Sigmoid colon (tissue), 6 donors: ENCODE measurements at regions not wholly inside any gene's neighbourhood (a gene's known extent, or its start where the extent isn't known, plus 50 kb on each side); places are given as distances from the start of the nearest gene placed in this dataset.

Experiments
- DNase-seq: peaks from one replicate; pipeline ENCODE4 v3.0.0-alpha.2; 2019
- H3K27ac ChIP-seq, 4 donors: fragments of 200-600 bp; sonication (generic); one replicate each; pipeline ENCODE4 v1.5.1; 2016 to 2019; ENCODE audit warnings: mild to moderate bottlenecking in 1 of 4
- H3K27me3 ChIP-seq, 3 donors: fragments of 200-600 bp; sonication (generic); one replicate each; pipeline ENCODE4 v1.5.1; 2019; ENCODE audit warnings: mild to moderate bottlenecking in 1 of 3
- H3K36me3 ChIP-seq, 4 donors: fragments of 200-600 bp; sonication (generic); one replicate each; pipeline ENCODE4 v1.5.1; 2016 to 2019
- H3K4me1 ChIP-seq, 4 donors: fragments of 200-600 bp; sonication (generic); one replicate each; pipeline ENCODE4 v1.5.1; 2017 to 2019
- H3K4me3 ChIP-seq, 4 donors: fragments of 200-600 bp; sonication (generic); one replicate each; pipeline ENCODE4 v1.5.1; 2017 to 2019; ENCODE audit warnings: mild to moderate bottlenecking in 2 of 4, moderate library complexity in 1 of 4
- H3K9me3 ChIP-seq, 4 donors: fragments of 200-600 bp in 3 of 4; sonication (generic) in 3 of 4; one replicate each; pipeline versions ENCODE4 v1.5.1 to v1.6.1; 2013 to 2019
- EP300 ChIP-seq, 4 donors: sonication (generic); formaldehyde crosslinking; IDR thresholded peaks; one replicate each; pipeline ENCODE4 v1.6.1; 2017; ENCODE audit warnings: antibody characterized with exemption in 4 of 4
- POLR2A ChIP-seq, 2 donors: fragments of 450-650 bp; IDR thresholded peaks; one replicate each; pipeline ENCODE4 v1.6.1; 2016; ENCODE audit warnings: antibody characterized with exemption in 2 of 2, mild to moderate bottlenecking in 2 of 2, moderate library complexity in 2 of 2
- POLR2AphosphoS5 ChIP-seq, 4 donors: sonication (generic); formaldehyde crosslinking; IDR thresholded peaks; one replicate each; pipeline ENCODE4 v1.6.1; 2017; ENCODE audit warnings: antibody characterized with exemption in 4 of 4
- WGBS, 2 donors: extraction: QIAGEN DNeasy Blood & Tissue Kit; methylation state at CpG; one replicate each; pipeline ENCODE4 v1.1.7; 2013; 5-methylcytosine and 5-hydroxymethylcytosine counted together
- intact Hi-C: fragments of 100-400 bp; cut with DNase I; formaldehyde crosslinking; loops from one replicate; pipeline ENCODE4 v1.15.1; 2023
- TF ChIP-seq, protein P1 (sequence below), 4 experiments: fragments of 450-650 bp in 3 of 4; fragments of 200-600 bp in 1 of 4; IDR thresholded peaks; one replicate each; pipeline ENCODE4 v1.5.1; 2016 to 2019; ENCODE audit warnings: antibody characterized with exemption in 4 of 4, mild to moderate bottlenecking in 3 of 4, moderate library complexity in 2 of 4
- donor health status: healthy with polysubstance abuse.
- donor health status: healthy.

DNA sequence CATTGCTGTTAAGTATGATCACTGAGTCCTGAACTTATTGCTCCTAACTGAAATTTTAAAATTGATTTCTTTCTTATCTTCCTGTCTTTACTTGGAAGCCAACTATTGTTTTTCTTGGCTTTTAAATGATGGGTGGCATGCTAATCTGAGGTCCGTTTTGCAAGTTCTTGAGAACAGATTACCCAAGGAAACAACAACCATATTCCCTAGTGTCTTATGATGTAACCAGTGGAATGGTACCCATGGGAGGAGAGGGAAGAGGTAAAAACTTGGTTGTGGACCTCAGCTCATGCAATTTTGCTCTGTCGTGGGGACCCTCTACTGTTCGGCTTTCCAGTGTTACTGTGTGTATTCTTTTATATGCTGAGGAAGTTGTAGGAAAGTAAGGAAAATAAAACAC, 454.8 kb upstream of the ADAMTS5 start:
- 92 to 93% methylated on average over 3 of the region's 3 CpGs for WGBS, 2 donors
- Histone ChIP-seq H3K4me3 (no peak overlapping the region), H3K4me1 (no peaks in the 10 kb centered on the region), H3K9me3 (no peaks in the 10 kb centered on the region), H3K36me3 (no peaks in the 10 kb centered on the region), H3K27ac (no peak overlapping the region), H3K27me3 (no peaks in the 10 kb centered on the region)
- TF ChIP-seq POLR2AphosphoS5 (IDR thresholded peaks at IDR 0.05) (no peak), POLR2A (IDR thresholded peaks at IDR 0.05) (no peak), EP300 (IDR thresholded peaks at IDR 0.05) (no peak)
- TF ChIP-seq, protein P1, sequence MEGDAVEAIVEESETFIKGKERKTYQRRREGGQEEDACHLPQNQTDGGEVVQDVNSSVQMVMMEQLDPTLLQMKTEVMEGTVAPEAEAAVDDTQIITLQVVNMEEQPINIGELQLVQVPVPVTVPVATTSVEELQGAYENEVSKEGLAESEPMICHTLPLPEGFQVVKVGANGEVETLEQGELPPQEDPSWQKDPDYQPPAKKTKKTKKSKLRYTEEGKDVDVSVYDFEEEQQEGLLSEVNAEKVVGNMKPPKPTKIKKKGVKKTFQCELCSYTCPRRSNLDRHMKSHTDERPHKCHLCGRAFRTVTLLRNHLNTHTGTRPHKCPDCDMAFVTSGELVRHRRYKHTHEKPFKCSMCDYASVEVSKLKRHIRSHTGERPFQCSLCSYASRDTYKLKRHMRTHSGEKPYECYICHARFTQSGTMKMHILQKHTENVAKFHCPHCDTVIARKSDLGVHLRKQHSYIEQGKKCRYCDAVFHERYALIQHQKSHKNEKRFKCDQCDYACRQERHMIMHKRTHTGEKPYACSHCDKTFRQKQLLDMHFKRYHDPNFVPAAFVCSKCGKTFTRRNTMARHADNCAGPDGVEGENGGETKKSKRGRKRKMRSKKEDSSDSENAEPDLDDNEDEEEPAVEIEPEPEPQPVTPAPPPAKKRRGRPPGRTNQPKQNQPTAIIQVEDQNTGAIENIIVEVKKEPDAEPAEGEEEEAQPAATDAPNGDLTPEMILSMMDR (IDR thresholded peaks at IDR 0.05) = no peak
- DNase-seq = no peak
- intact Hi-C loops = no loop called here

DNA sequence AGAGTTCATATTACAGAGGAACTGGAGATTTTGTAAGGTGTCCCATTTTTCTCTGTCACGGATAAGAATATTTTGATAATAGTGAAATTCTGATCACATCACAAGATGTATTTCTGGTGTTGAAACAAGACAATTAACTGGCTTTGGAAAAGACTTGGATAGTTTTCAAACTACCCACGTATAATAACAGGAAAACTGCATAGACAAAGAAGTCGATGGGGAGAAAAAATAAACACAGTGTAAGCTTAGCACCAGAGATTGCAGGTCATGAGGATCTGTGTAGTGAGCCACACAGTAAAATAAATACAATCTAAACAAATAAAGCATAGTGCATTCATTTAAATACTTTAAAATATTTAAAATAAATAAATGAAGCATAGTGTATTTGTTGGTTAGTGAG, 452.3 kb upstream of the ADAMTS5 start:
- Histone ChIP-seq H3K4me3 (no peak overlapping the region), H3K36me3 (no peaks in the 10 kb centered on the region), H3K4me1 (no peaks in the 10 kb centered on the region), H3K27ac (no peak overlapping the region), H3K9me3 (no peaks in the 10 kb centered on the region), H3K27me3 (no peaks in the 10 kb centered on the region)
- DNase-seq = no peak
- intact Hi-C loops = no loop called here
- TF ChIP-seq EP300 (IDR thresholded peaks at IDR 0.05) = no peak
- no peak for TF ChIP-seq POLR2AphosphoS5 (IDR thresholded peaks at IDR 0.05)
- TF ChIP-seq, protein P1 (IDR thresholded peaks at IDR 0.05) = no peak
- TF ChIP-seq POLR2A (IDR thresholded peaks at IDR 0.05) = no peak
- 60 to 69% methylated on average over 3 of the region's 3 CpGs for WGBS, 2 donors

DNA sequence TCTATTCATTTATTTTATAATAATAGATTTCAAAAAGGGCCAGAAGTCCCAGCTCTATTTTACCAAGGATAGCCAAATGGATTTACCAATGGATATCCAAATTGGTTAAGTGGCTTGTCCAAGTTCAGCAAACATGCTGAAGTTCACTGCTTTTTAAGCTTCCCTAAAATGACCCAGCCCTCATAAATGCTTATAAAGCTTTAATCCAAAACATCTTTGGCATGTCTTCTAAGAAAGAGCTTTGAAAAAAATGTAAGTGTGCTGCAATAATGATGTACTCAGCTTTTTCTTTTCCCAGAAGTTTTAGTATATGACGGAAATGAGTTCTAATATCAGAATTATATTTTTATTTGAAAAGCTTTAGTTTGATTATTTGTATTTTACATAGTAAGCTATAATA, 451.5 kb upstream of the ADAMTS5 start:
- TF ChIP-seq, protein P1 (IDR thresholded peaks at IDR 0.05) = no peak
- TF ChIP-seq EP300 (IDR thresholded peaks at IDR 0.05) = no peak
- no peak for TF ChIP-seq POLR2A (IDR thresholded peaks at IDR 0.05)
- no peak for TF ChIP-seq POLR2AphosphoS5 (IDR thresholded peaks at IDR 0.05)
- WGBS, 2 donors = 77 to 87% methylated on average over 1 of the region's 1 CpG
- Histone ChIP-seq H3K27ac (no peak overlapping the region), H3K27me3 (no peaks in the 10 kb centered on the region), H3K4me1 (no peaks in the 10 kb centered on the region), H3K9me3 (no peaks in the 10 kb centered on the region), H3K36me3 (no peaks in the 10 kb centered on the region), H3K4me3 (no peak overlapping the region)
- intact Hi-C loops = no loop called here
- no peak for DNase-seq

DNA sequence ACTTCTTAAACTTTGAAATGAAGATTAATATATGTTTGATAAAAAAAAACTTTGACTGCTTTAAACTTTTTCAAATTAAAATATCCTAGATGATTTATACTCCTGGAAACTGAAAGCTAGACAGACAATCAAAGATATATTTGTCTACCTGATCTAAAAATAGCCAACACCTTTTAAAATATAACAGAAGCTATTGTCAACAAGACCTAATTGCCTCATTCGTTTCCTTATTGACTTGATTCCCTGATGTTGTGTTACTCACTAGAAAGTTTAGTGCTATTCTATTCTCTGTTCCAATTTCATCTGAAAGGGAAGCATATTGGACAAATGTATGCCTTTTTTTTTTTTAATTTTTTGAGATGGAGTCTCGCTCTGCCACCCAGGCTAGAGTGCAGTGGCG, 445.6 kb upstream of the ADAMTS5 start:
- no peak for DNase-seq
- H3K36me3 ChIP-seq = no peaks in the 10 kb centered on the region
- TF ChIP-seq POLR2AphosphoS5 (IDR thresholded peaks at IDR 0.05) = no peak
- no peak for TF ChIP-seq POLR2A (IDR thresholded peaks at IDR 0.05)
- TF ChIP-seq EP300 (IDR thresholded peaks at IDR 0.05) = no peak
- TF ChIP-seq, protein P1 (IDR thresholded peaks at IDR 0.05) = no peak
- no peak overlapping the region for H3K27ac ChIP-seq
- intact Hi-C loops = no loop called here
- H3K4me1 ChIP-seq = peaks cover 0 to 5% (median 0%) of the 10 kb centered on the region in 4 donors
- WGBS, 2 donors = 23 to 62% methylated on average over 3 of the region's 3 CpGs
- H3K27me3 ChIP-seq = no peaks in the 10 kb centered on the region
- no peak overlapping the region for H3K4me3 ChIP-seq
- H3K9me3 ChIP-seq = no peaks in the 10 kb centered on the region

DNA sequence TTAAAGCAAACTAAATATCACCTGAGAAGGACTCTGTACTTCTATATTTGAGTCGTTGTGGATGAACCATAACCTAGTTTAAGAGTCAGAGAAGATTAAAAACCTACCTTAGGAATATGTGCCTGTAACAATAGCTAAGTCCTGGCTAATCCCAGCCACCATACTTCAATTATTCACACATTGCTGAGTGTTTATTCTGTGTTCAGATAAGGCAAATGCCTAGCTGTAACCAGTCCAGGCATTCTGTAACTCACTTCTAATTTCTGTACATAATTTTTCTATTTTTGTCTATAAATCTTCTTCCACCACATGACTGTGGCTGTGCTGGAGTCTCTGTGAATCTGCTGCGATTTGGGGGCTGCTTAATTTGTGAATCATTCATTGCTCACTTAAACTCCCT, 441.9 kb upstream of the ADAMTS5 start:
- Histone ChIP-seq H3K27ac (no peak overlapping the region), H3K9me3 (no peaks in the 10 kb centered on the region), H3K4me3 (no peak overlapping the region), H3K36me3 (no peaks in the 10 kb centered on the region), H3K27me3 (no peaks in the 10 kb centered on the region), H3K4me1 (peaks cover 0 to 10% (median 9%) of the 10 kb centered on the region in 4 donors)
- intact Hi-C loops = loop anchor here (10.0 kb wide), 1 partner anchor 104 kb away; no protein-coding TSS in a partner anchor
- no peak for TF ChIP-seq EP300 (IDR thresholded peaks at IDR 0.05)
- no peak for DNase-seq
- WGBS, 2 donors = 58 to 68% methylated on average over 2 of the region's 2 CpGs
